NCI-H1417 treated with DMSO at 0.1 percent for 48 hours (cell line): ENCODE measurements at regions not wholly inside any gene's neighbourhood (a gene's known extent, or its start where the extent isn't known, plus 50 kb on each side); places are given as distances from the start of the nearest gene placed in this dataset.

Experiments
- DNase-seq: peaks from one replicate; lab custom pipeline; 2025; lab: John Stamatoyannopoulos, UW

- no peak for DNase-seq
Observed at GRCh38 chr20:50258790-50259483, 68.3 kb downstream of the CEBPB start.

- no peak for DNase-seq
Observed at GRCh38 chr20:50259705-50260478, 69.3 kb downstream of the CEBPB start.

DNA sequence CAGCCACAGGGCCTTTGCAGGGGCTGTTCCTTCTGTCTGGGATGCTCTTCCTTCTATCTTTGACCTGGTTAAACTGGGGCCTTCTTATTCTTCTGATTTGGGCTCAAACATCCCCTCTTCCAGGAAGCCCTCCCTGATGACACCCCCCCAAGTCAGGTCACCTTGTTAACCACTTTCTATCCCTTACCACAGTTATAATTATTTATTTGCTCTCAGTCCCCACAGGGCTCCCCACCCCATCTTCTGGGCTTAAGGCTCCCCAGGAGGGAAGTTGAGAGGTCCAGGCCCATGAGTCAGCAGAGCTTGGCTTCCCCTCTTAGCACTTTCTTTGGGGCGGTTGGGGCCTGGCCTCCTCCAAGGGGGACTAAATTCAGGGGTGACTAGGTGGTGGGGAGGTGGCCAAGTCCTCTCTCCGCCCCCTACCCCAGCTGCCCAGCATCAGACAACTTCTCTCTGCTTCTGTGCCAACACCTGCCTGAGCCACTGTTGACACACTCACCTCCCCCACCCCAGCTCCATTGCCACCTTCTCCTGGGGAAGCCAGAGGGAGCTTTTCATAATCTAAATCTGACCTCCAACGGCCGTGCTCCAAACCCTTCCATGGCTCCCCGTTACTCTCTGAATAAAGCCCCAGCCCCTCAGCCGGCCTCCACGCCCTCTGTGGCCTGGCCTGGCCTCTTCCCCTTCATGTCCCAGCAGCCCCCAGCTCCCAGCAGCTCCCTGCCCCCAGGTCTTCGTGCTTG is 70.0 kb downstream of the CEBPB start:
- no peak for DNase-seq

DNA sequence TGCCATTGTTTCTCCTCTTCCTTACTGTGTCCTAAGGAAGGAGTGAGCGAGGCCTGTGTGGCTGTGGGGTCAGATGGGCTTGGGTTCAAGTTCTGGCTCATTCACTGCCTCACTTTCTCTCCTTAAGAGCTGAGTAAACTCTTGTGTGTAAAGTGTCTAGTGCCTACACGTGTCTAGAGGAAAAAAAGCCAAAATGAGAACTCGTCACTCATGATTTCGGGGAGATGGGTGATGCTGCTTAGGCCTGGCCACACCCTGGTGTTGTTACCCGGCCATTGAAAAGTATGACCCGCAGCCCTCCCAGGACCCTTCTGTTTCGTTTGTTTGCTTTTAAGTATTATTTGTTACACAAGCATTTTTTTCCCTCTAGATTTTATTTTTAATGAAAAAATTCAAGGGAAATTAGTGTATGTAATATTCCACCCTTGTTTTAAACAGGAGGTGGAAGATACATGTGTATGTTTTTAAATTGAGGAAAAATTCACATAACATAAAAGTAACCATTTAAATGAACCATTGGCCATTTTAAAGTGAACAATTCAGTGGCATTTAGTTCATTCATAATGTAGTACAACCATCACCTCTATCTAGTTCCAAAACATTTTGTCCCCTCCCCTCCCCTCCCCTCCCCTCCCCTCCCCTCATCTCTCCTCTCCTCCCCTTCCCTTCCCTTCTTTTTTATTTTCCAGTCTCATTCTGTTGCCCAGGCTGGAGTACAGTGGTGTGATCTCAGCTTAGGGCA is 71.0 kb downstream of the CEBPB start:
- no peak for DNase-seq

GRCh38 chr20:50263831-50264230 is 73.2 kb downstream of the CEBPB start:
- DNase-seq, result no peak

DNA sequence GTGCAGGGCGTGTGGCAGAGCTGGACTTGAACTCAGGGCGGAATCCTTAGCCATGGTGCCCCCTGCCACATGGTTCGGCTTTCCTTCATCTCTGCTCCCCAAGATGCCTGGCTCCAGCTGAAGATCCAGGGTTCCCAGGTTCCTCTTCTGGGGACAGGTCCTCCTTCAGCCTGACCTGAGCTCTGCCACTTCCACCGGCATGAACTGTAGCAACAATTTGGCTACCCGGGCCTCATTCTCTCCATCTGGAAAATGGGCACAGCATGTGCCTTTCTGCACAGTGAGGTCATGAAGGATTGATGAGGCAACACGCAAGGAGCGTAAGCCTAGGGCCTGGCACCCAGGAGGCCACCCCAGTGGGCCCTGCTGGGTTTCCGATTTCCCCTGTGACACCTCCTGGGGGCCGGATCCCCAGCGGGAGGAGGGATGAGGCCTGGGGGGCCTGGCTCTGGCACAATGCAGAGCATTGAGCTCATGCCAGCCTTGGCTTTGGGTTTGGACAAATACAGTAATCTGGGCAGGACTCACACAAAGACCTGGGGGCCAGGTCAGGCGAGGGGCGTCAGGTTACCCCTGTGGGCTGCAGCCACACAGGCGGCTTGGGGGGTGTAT is 74.0 kb downstream of the CEBPB start:
- no peak for DNase-seq

GRCh38 chr20:50265245-50265946 is 74.8 kb downstream of the CEBPB start:
- no peak for DNase-seq

- DNase-seq, result no peak
Observed at GRCh38 chr20:50266293-50267040, 75.8 kb downstream of the CEBPB start.

DNA sequence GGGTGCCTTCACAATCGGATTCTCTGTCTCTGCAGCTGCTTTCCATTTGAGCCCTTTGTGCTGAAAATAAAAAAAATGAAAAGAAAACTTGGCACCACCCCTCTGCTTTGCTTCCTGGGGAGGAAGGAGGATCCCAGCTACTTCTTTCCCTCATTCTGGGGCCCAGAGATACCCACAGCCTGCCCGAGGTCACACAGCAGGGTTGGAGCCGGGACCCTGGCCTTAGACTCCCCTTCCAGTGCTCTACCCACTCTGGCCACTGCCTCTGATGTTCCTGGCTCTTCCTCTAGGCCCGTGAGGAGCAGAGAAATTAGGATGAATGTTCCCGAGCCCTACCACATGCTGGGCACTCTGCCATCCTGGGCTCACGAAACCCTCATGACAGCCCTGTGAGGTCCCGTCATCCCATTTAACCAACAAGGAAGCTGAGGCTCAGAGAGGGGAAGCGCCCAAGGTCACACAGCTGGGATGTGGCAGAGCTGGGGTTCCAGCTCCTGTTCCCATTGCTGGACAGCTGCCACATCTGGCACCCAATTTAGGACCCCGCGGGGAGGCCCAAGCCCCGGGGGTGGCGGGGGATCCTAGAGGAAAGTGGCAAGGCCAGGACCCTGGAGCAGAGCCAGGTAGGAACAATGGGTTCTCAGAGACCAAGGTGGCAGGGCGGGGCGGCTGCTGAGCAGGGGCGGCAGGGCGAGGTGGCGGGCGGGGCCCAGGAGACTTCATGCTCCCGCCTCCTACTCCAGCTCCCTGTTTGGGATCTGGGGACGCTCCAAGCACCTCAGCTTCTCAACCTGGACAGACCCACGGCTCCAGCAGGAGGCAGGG is 76.6 kb downstream of the CEBPB start:
- DNase-seq, result no peak

DNA sequence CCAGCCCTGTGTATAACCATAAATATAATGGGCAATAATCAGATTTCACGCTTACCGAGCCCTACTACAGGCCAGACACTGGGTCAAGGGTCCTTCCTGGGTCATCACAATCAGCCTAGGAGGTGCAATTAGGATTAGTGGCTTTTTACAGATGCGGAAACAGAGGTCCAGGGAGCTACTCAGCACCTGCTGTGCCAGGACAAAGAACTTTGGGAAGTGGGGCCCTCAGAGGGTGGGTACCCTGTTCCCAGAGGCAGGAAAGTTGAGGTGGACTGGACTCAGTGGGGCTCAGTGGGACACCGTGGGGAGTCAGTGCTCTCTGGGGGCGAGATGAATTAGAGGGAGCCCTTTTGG is 77.2 kb downstream of the CEBPB start:
- no peak for DNase-seq

GRCh38 chr20:50269091-50270033 is 78.7 kb downstream of the CEBPB start:
- DNase-seq, result no peak

DNA sequence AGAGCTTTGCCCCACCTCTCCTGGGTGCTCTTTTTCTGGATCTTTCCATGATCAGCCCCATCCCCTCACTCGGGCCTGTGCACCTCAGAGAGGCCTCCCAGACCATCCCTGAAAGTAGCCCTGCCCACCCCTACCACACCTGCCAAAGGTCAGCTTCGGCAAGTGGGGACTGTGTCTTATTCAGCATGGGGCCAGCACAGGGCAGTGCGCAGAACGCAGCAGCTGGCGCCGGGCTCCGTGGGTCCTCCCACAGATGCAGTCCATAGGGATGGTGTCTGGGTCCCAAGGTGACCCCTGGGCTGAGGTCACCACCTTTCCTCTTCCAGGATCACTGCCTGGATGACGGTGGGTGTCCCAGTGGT is 79.4 kb downstream of the CEBPB start:
- DNase-seq, result no peak

GRCh38 chr20:50270569-50270968 is 79.9 kb downstream of the CEBPB start:
- DNase-seq, result no peak

GRCh38 chr20:50271176-50271575 is 80.5 kb downstream of the CEBPB start:
- no peak for DNase-seq

DNA sequence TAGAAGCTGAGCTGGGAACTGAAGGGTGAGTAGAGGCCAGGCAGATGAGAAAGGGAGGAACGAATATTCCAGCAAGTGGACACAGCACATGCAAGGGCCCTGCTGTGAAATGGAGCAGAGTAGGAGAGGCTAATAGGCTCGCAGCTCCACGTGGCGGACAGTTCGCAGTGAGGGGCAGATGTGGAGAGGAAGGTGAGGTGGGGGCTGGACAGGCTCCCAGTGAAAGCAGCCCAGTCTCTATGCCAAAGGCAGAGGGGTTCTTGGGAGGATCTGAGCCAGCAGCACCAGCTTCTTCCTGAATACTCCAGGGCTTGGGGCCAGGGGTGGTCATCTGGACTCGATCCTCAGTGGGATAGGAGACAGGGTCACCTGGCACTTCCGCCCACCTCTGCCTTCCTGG is 81.0 kb downstream of the CEBPB start:
- no peak for DNase-seq

DNA sequence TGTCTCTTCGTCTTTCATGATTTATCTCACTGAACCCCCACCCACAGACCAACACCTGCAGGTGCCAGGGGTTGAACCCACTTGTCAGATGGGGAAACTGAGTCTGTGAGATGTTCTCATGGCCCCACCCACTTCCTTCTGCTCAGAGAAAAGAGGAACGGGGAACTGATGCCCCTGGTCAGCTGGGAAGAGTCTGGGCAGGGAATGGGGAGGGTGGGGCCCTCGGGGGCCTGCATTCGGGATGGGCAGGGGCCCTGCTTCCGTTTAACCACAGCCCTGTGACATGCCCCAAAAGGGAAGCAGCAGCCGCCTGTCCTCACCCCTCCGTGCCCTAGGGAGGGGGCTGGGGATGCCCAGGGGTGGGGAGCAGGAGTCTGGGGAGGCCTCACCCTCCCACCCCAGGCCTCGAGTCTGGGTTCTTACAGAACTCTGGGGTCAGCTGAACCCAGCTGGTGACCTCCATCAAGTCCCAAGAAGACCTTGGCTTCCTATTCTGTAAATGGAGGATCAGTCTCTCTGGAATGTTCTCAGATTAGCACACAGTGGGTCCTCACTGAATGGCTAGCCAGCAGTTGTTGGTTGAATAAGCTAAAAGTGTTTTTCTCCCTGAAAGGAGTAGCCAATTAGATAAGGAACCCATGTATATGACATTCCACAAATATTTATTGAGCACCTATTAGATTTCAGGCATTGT is 81.5 kb downstream of the CEBPB start:
- no peak for DNase-seq

DNA sequence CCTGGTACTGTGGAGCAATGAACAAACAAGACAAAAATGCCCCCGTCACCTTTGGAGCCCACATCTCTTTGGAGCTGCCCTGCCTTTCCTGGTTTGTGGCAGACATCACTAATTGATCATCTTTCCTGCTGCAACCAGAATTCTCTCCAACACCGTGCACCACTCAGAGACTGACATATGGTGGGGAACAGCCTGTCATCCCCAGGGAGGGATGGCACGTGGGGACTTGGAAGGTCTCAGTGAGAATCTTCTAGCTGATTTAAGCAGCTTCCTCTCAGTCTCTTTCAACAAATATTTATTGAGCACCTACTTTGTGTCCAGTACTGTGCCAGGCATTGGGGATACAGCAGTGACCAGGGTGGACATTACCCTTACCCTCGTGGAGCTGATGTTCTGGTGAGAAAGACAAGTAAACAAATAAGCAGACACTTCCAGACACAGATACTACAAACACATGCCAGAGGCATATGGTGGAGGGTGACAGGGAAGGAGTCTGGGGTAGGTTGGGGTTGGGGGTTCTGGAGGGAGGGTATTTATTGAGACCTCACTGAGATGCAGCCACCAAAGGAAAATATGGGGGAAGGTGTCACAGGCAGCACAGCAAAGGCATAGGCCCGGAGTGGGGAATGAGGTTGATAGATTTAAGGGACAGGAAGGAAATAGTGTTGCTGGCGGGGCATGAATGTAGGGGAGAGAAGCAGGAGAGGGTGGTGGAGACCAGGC is 82.3 kb downstream of the CEBPB start:
- DNase-seq, result no peak
